GM12874 (cell line): ENCODE measurements at regions not wholly inside any gene's neighbourhood (a gene's known extent, or its start where the extent isn't known, plus 50 kb on each side); places are given as distances from the start of the nearest gene placed in this dataset.

Experiments used
- CTCF ChIP-seq: IDR thresholded peaks from 2 replicates; pipeline ENCODE4 v1.5.1; 2011; ENCODE audit warnings: low read depth, mild to moderate bottlenecking, control low read depth, low read length, moderate library complexity; ENCODE audit not compliant: insufficient read depth

DNA sequence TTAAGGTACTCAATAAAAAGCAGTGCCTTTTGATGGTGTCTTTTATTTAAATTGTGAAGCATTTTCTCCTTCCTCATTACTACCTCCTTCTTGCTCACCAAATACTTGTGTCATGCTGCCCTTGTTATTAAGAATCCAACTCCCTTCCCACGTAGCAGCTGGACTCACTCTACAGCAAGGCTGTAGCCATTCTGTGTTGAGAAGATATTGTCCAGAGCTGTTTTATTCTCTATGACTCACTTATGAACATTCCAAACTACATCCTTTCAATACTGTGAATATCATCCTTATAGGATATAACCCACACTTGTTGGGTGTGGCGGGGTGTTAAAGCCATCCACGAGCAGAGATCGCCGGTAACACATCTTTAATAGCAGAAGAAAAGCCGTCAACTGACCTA, 1671.5 kb upstream of the SLC10A2 start:
- TF ChIP-seq CTCF, result no peak

GRCh38 chr13:104733427-104733826, 1667.2 kb upstream of the SLC10A2 start:
- TF ChIP-seq CTCF, result no peak

DNA sequence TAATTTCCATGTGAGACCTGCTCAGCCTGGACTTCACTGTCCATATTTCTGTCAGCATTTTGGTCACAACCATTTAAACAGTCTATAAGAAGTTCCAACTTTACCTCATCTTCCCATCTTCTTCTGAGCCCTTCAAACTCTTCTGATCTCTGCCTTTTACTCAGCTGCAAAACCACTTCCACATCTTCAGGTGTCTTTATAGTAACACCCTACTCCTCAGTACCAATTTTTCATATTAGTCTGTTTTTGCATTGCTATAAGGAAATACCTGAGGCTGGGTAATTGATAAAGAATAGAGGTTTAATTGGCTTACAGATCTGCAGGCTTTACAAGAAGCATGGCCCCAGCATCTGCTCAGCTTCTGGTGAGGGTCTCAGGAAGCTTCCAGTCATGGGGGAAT, 1648.9 kb upstream of the SLC10A2 start:
- no peak for TF ChIP-seq CTCF

- no peak for TF ChIP-seq CTCF
These were observed 1639.0 kb upstream of the SLC10A2 start for GRCh38 chr13:104705031-104705750.

DNA sequence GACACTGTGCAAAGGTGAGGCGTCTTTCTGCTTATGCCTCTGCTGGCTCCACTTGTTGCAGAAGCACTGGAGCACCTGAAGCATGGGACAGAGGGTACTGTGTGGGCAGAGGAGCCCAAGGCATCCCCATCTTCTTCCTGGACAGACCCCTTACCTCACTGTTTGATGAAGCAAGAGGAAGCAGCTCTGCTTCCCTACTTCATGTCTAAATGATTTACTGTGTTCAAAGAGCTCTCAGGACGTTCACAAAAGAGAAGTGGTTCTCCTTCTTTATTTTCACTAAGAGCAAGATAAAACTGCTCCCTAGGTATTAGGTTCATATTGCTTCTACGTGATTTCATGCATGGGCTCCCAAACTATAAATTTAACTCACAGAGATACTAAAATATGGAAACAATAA, 1635.4 kb upstream of the SLC10A2 start:
- no peak for TF ChIP-seq CTCF

DNA sequence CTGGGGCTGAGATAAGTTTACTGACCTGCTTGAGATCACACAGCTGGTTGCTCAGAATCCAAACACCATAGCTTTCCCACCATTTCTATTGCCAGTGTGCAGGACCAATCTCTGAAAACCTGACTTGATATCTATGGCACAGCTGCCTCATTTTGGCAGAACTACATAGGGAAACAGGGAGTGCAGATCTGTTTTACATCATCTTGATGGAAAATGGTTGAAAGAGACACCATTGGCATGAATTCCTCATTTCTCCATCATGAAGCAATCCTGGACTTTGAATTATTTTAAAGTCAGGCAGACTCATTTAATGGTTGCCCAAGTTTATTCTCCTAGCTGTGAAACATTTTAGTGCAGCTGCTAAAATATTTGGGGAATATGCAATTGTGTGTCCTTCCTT, 1628.2 kb upstream of the SLC10A2 start:
- TF ChIP-seq CTCF, result no peak

- no peak for TF ChIP-seq CTCF
These were observed 1626.9 kb upstream of the SLC10A2 start for GRCh38 chr13:104693126-104693525.
